H9 (cell line): ENCODE measurements at regions not wholly inside any gene's neighbourhood (a gene's known extent, or its start where the extent isn't known, plus 50 kb on each side); places are given as distances from the start of the nearest gene placed in this dataset.

Source experiments
- DNase-seq: peaks from one replicate; pipeline ENCODE4 v3.0.0-alpha.2; 2017
- H2AFZ ChIP-seq: one replicate; pipeline ENCODE4 v1.6.1; 2013; ENCODE audit warnings: mild to moderate bottlenecking, low read length, control low read depth, moderate library complexity
- H2AK5ac ChIP-seq: 2 replicates; pipeline ENCODE4 v1.6.1; 2013; ENCODE audit warnings: low read length, control low read depth, mixed read lengths; ENCODE audit not compliant: insufficient read length
- H2BK120ac ChIP-seq: one replicate; pipeline ENCODE4 v1.6.1; 2013; ENCODE audit warnings: low read depth, mild to moderate bottlenecking, low read length, control low read depth, inconsistent platforms; ENCODE audit not compliant: poor library complexity, severe bottlenecking
- H2BK12ac ChIP-seq: 2 replicates; pipeline ENCODE4 v1.6.1; 2013; ENCODE audit warnings: low read length, control low read depth, mixed read lengths, low read depth; ENCODE audit not compliant: insufficient read length
- H2BK15ac ChIP-seq: 2 replicates; pipeline ENCODE4 v1.6.1; 2013; ENCODE audit warnings: low read depth, low read length, control low read depth
- H2BK20ac ChIP-seq: one replicate; pipeline ENCODE4 v1.6.1; 2013; ENCODE audit warnings: low read depth, mild to moderate bottlenecking, low read length, control low read depth, inconsistent platforms; ENCODE audit not compliant: poor library complexity, severe bottlenecking
- H2BK5ac ChIP-seq: 2 replicates; pipeline ENCODE4 v1.6.1; 2013; ENCODE audit warnings: low read length, control low read depth, mixed read lengths; ENCODE audit not compliant: insufficient read length
- H3K14ac ChIP-seq: 2 replicates; pipeline ENCODE4 v1.6.1; 2013; ENCODE audit warnings: low read length, control low read depth; ENCODE audit not compliant: insufficient read depth
- H3K18ac ChIP-seq: 2 replicates; pipeline ENCODE4 v1.6.1; 2013; ENCODE audit warnings: low read depth, mild to moderate bottlenecking, mixed read lengths, low read length, control low read depth; ENCODE audit not compliant: insufficient read length
- H3K23ac ChIP-seq: 2 replicates; pipeline ENCODE4 v1.6.1; 2013; ENCODE audit warnings: low read length, control low read depth, mixed read lengths, low read depth; ENCODE audit not compliant: insufficient read length
- H3K23me2 ChIP-seq: 2 replicates; pipeline ENCODE4 v1.6.1; 2013; ENCODE audit warnings: low read depth, mild to moderate bottlenecking, mixed read lengths, low read length, control low read depth; ENCODE audit not compliant: insufficient read length, poor library complexity, severe bottlenecking
- H3K27ac ChIP-seq: 2 replicates; pipeline ENCODE4 v1.5.1; 2013; ENCODE audit warnings: low read length, control low read depth, mixed read lengths, low read depth; ENCODE audit not compliant: insufficient read length
- H3K27me3 ChIP-seq: 2 replicates; pipeline ENCODE4 v1.6.1; 2013; ENCODE audit warnings: low read length, control low read depth, inconsistent platforms; ENCODE audit not compliant: insufficient read depth
- H3K4ac ChIP-seq: 2 replicates; pipeline ENCODE4 v1.6.1; 2013; ENCODE audit warnings: low read depth, mild to moderate bottlenecking, control low read depth, inconsistent platforms, low read length, moderate library complexity
- H3K4me1 ChIP-seq: 2 replicates; pipeline ENCODE4 v1.6.1; 2013; ENCODE audit warnings: low read length, control low read depth, inconsistent platforms; ENCODE audit not compliant: insufficient read depth
- H3K4me2 ChIP-seq: 2 replicates; pipeline ENCODE4 v1.6.1; 2013; ENCODE audit warnings: low read length, control low read depth, mixed read lengths; ENCODE audit not compliant: insufficient read length, insufficient read depth
- H3K56ac ChIP-seq: 2 replicates; pipeline ENCODE4 v1.6.1; 2013; ENCODE audit warnings: low read depth, mild to moderate bottlenecking, mixed read lengths, low read length, control low read depth; ENCODE audit not compliant: insufficient read length
- H3K79me1 ChIP-seq: 2 replicates; pipeline ENCODE4 v1.6.1; 2013; ENCODE audit warnings: low read depth, mild to moderate bottlenecking, moderate library complexity, low read length, control low read depth, inconsistent platforms; ENCODE audit not compliant: insufficient read depth, poor library complexity, severe bottlenecking
- H3K79me2 ChIP-seq: 2 replicates; pipeline ENCODE4 v1.6.1; 2013; ENCODE audit warnings: low read length, control low read depth, inconsistent platforms; ENCODE audit not compliant: insufficient read depth
- H3K9ac ChIP-seq: 2 replicates; pipeline ENCODE4 v1.6.1; 2013; ENCODE audit warnings: low read length, control low read depth, mixed read lengths; ENCODE audit not compliant: insufficient read length; ENCODE audit errors: extremely low read depth
- H3K9me3 ChIP-seq: one replicate; pipeline ENCODE4 v1.6.1; 2013; ENCODE audit warnings: low read depth, low read length, inconsistent platforms; ENCODE audit not compliant: control insufficient read depth
- H3T11ph ChIP-seq: one replicate; pipeline ENCODE4 v1.6.1; 2013; ENCODE audit warnings: mild to moderate bottlenecking, low read length, control low read depth, inconsistent platforms
- H4K20me1 ChIP-seq: one replicate; pipeline ENCODE4 v1.6.1; 2013; ENCODE audit not compliant: control insufficient read depth, insufficient read length, insufficient read depth
- H4K5ac ChIP-seq: 2 replicates; pipeline ENCODE4 v1.6.1; 2013; ENCODE audit warnings: low read depth, mild to moderate bottlenecking, mixed read lengths, low read length, control low read depth; ENCODE audit not compliant: insufficient read length
- H4K8ac ChIP-seq: replicated peaks from 2 replicates; pipeline ENCODE4 v1.6.1; 2013; ENCODE audit warnings: low read length, control low read depth, mixed read lengths, low read depth; ENCODE audit not compliant: insufficient read length
- H4K91ac ChIP-seq: 2 replicates; pipeline ENCODE4 v1.6.1; 2013; ENCODE audit warnings: low read depth, mild to moderate bottlenecking, moderate library complexity, mixed read lengths, low read length, control low read depth; ENCODE audit not compliant: insufficient read length
- H3K27ac Mint-ChIP-seq, 3 experiments: 2 replicates in 2 of 3; 3 replicates in 1 of 3; pipeline ENCODE4 v1.8.0; 2020 to 2021; ENCODE audit warnings: mixed read lengths in 3 of 3, mild to moderate bottlenecking in 1 of 3, moderate library complexity in 1 of 3
- H3K27me3 Mint-ChIP-seq: 2 replicates; pipeline ENCODE4 v1.8.0; 2021; ENCODE audit warnings: low read depth, mild to moderate bottlenecking, moderate library complexity, mixed read lengths
- H3K36me3 Mint-ChIP-seq, 3 experiments: 2 replicates in 2 of 3; 3 replicates in 1 of 3; pipeline ENCODE4 v1.8.0; 2020 to 2021; ENCODE audit warnings: low read depth in 3 of 3, mixed read lengths in 3 of 3; ENCODE audit not compliant: insufficient read depth in 1 of 3
- H3K4me1 Mint-ChIP-seq, 2 experiments: 2 replicates each; pipeline ENCODE4 v1.8.0; 2020; ENCODE audit warnings: mixed read lengths in 2 of 2
- H3K4me3 Mint-ChIP-seq, 2 experiments: 2 replicates in 1 of 2; 3 replicates in 1 of 2; pipeline ENCODE4 v1.8.0; 2020 to 2021; ENCODE audit warnings: mild to moderate bottlenecking in 2 of 2, mixed read lengths in 2 of 2, moderate library complexity in 1 of 2
- H3K9me3 Mint-ChIP-seq, 2 experiments: 2 replicates in 1 of 2; 3 replicates in 1 of 2; pipeline ENCODE4 v1.8.0; 2020; ENCODE audit warnings: mild to moderate bottlenecking in 2 of 2, mixed read lengths in 2 of 2, moderate library complexity in 1 of 2
- WGBS: extraction: QIAGEN DNeasy Blood & Tissue Kit; methylation state at CpG from one replicate; pipeline ENCODE4 v1.1.7; 2013; ENCODE audit warnings: missing lambda C conversion rate, low lambda C conversion rate, mixed read lengths; ENCODE audit not compliant: insufficient read length; ENCODE audit errors: extremely low coverage; 5-methylcytosine and 5-hydroxymethylcytosine counted together
- TF ChIP-seq, protein P1 (sequence below): fragments of 200-600 bp; sonication (generic); conservative IDR thresholded peaks from 3 replicates; pipeline ENCODE4 v1.8.0; 2021; ENCODE audit warnings: antibody characterized with exemption, mild to moderate bottlenecking

DNA sequence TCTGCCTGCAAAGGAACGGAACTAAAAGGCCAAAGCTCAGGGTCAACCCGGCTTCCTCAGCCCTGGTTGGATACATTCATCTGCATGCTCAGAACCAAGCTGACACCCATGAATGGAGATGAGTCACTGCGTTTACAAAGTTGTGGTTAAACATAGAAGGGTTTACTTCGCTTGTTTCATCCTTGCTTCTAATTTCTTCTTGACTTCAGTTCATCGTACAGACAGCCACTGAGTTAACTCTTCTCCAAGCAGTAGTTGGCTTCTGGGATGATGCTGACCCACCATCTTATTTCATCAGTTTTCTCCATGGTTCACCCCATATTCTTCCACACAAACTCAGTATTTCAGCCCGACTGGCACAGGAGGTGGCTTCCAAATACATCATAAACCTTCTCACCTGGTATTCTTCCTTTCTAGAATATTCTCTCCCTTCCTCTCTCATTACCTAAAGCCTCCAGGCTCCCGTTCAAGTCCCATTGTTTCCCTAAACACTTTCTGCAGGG is 166.3 kb upstream of the RNF32 start:
- H3K9me3 Mint-ChIP-seq = peaks cover 0 to 3% of the 10 kb centered on the region in 2 experiments; a peak in 1 of 5 replicates
- no peaks in the 10 kb centered on the region for H3K23me2 ChIP-seq
- no peak overlapping the region for H3K27ac ChIP-seq
- no peak overlapping the region for H3T11ph ChIP-seq
- WGBS = no CpG with 5 or more reads among the region's 7 CpGs
- no peak overlapping the region for H2BK12ac ChIP-seq
- no peaks in the 10 kb centered on the region for H3K79me2 ChIP-seq
- H3K4me2 ChIP-seq = no peak overlapping the region
- no peak overlapping the region for H2BK120ac ChIP-seq
- no peak overlapping the region for H3K9ac ChIP-seq
- H3K27me3 ChIP-seq = no peaks in the 10 kb centered on the region
- H2AK5ac ChIP-seq = no peak overlapping the region
- H3K27ac Mint-ChIP-seq = no peak overlapping the region
- H4K8ac ChIP-seq = no peak overlapping the region
- no peak overlapping the region for H2AFZ ChIP-seq
- H3K9me3 ChIP-seq = no peaks in the 10 kb centered on the region
- H4K20me1 ChIP-seq = no peaks in the 10 kb centered on the region
- no peak overlapping the region for H4K5ac ChIP-seq
- no peak overlapping the region for H3K14ac ChIP-seq
- H2BK5ac ChIP-seq = no peak overlapping the region
- H3K27me3 Mint-ChIP-seq = no peaks in the 10 kb centered on the region; the same call in none of the 2 replicates
- H4K91ac ChIP-seq = no peak overlapping the region
- H3K4me1 Mint-ChIP-seq = peaks cover 2 to 4% of the 10 kb centered on the region in 2 experiments; a peak in 2 of 4 replicates
- DNase-seq = no peak
- no peak overlapping the region for H3K23ac ChIP-seq
- H3K56ac ChIP-seq = no peak overlapping the region
- TF ChIP-seq, protein P1, sequence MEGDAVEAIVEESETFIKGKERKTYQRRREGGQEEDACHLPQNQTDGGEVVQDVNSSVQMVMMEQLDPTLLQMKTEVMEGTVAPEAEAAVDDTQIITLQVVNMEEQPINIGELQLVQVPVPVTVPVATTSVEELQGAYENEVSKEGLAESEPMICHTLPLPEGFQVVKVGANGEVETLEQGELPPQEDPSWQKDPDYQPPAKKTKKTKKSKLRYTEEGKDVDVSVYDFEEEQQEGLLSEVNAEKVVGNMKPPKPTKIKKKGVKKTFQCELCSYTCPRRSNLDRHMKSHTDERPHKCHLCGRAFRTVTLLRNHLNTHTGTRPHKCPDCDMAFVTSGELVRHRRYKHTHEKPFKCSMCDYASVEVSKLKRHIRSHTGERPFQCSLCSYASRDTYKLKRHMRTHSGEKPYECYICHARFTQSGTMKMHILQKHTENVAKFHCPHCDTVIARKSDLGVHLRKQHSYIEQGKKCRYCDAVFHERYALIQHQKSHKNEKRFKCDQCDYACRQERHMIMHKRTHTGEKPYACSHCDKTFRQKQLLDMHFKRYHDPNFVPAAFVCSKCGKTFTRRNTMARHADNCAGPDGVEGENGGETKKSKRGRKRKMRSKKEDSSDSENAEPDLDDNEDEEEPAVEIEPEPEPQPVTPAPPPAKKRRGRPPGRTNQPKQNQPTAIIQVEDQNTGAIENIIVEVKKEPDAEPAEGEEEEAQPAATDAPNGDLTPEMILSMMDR = no peak
- no peaks in the 10 kb centered on the region for H3K79me1 ChIP-seq
- H3K4me3 Mint-ChIP-seq = no peak overlapping the region
- no peak overlapping the region for H2BK20ac ChIP-seq
- no peak overlapping the region for H2BK15ac ChIP-seq
- peaks cover 0 to 2% (median 0%) of the 10 kb centered on the region in 3 experiments; a peak in 1 of 7 replicates for H3K36me3 Mint-ChIP-seq
- H3K4ac ChIP-seq = no peak overlapping the region
- H3K18ac ChIP-seq = no peak overlapping the region
- no peaks in the 10 kb centered on the region for H3K4me1 ChIP-seq
